GM18498 (cell line): ENCODE measurements at regions not wholly inside any gene's neighbourhood (a gene's known extent, or its start where the extent isn't known, plus 50 kb on each side); places are given as distances from the start of the nearest gene placed in this dataset.

Experiments used
- ATAC-seq: cut with Tn5 transposase; IDR thresholded peaks from one replicate; pipeline ENCODE4 v1.9.1; 2021; ENCODE audit warnings: mild to moderate bottlenecking, moderate library complexity; ENCODE audit not compliant: unreplicated experiment

DNA sequence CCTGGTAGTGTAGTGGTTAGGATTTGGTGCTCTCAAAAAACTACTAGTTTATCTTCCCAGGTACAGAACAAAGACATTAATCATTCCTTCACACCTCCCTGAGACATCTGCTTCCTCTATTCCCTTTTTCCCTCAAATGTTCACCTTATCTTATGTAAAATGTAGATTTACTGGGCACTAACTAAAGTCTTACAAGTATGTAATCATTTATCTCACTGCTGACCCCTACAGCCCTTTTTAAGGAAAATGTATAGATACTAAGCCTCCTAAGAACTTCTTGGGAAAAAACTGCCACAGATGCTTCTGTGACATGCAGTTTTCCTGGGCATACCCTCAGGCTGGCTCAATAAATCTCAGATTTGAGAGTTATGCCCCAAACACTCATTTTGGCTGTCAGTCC is 50.8 kb upstream of the NEK7 start:
- no peak for ATAC-seq
